ENCODE measurements at regions not wholly inside any gene's neighbourhood (a gene's known extent, or its start where the extent isn't known, plus 50 kb on each side); places are given as distances from the start of the nearest gene placed in this dataset.

DNA sequence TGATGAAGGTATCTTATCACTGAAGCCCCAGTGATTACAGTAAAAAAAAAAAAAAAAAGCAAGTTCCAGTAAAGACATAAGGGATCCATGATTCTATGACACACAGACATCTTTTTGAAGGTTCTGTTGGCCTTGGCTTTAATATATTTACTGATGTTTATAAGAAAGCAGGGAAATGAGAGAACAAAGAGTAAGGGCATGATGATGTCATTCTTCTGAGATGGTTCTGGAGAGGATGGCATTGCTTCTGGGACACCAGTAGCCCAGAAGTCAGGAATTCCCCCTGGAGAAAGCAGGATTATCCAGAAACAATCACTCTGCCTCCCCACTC is 233.6 kb downstream of the FAM76B start:
- H3K23ac ChIP-seq (ENCODE audit: low read depth, low read length), result no peak overlapping the region; the same call in 1 of the 2 replicates
- ATAC-seq (ENCODE audit: low read depth), result no peak
- no peak overlapping the region for H3K14ac ChIP-seq (replicated peaks; ENCODE audit: low read depth, low read length)
- no peaks in the 10 kb centered on the region for H3K36me3 ChIP-seq (ENCODE audit: control insufficient read depth, insufficient read depth, low read length)
- peaks cover 5% of the 10 kb centered on the region for H3K4me1 ChIP-seq (ENCODE audit: control insufficient read depth, insufficient read depth, low read length)
- dilution Hi-C loops (cut with HindIII; ENCODE audit: low sequenced_read_pairs, unreplicated experiment) (no loop called here), in situ Hi-C loops (cut with MboI; ENCODE audit: low sequenced_read_pairs) (no loop called here), intact Hi-C loops (cut with micrococcal nuclease) (loop anchor here (5.0 kb wide), 1 partner anchor 136 kb away; no protein-coding TSS in a partner anchor)
- H3K9ac ChIP-seq (ENCODE audit: low read depth, low read length), result no peak overlapping the region
- peak overlapping the region; percentile 51; the same call in 1 of the 2 replicates for H3K18ac ChIP-seq (ENCODE audit: low read depth, low read length)
- no peak overlapping the region for H3K56ac ChIP-seq (ENCODE audit: extremely low read depth, insufficient read depth, low read length)
- H2AK5ac ChIP-seq (ENCODE audit: low read depth, low read length), result no peak overlapping the region
- CTCF ChIA-PET, result interaction anchor here (0.6 to 0.7 kb wide), 3 partner anchors 18 to 395 kb away, joined by 3 read pairs; no protein-coding TSS in a partner anchor
- H3K4ac ChIP-seq (ENCODE audit: low read depth, low read length), result no peak overlapping the region
- H3K27me3 ChIP-seq (ENCODE audit: control insufficient read depth, insufficient read depth, low read length), result no peaks in the 10 kb centered on the region; the same call in 1 of the 2 replicates
- H3K4me2 ChIP-seq (ENCODE audit: low read depth, low read length), result no peak overlapping the region
- no peak overlapping the region for H2BK120ac ChIP-seq (ENCODE audit: low read depth, low read length)
- H2BK20ac ChIP-seq (ENCODE audit: low read depth, low read length), result no peak overlapping the region
- no peak overlapping the region for H3K4me3 ChIP-seq (ENCODE audit: insufficient read depth, low read depth, low read length)
- no peak overlapping the region for H4K5ac ChIP-seq (ENCODE audit: low read depth, low read length)
- no peak for TF ChIP-seq FOS (IDR thresholded peaks at IDR 0.05; ENCODE audit: low read depth, low read length)
- no peak for TF ChIP-seq NFE2L2 (IDR thresholded peaks at IDR 0.05; ENCODE audit: low read depth, low read length)
- TF ChIP-seq POLR2A (IDR thresholded peaks at IDR 0.05; ENCODE audit: low read depth, low read length), result no peak
- TF ChIP-seq RAD21 (IDR thresholded peaks at IDR 0.05; ENCODE audit: low read length), result no peak
- no peak for TF ChIP-seq RCOR1 (IDR thresholded peaks at IDR 0.05; ENCODE audit: insufficient replicate concordance, low read length)
- no peak for TF ChIP-seq MXI1 (IDR thresholded peaks at IDR 0.05; ENCODE audit: borderline replicate concordance, low read depth, low read length)
- no peak for TF ChIP-seq BHLHE40 (IDR thresholded peaks at IDR 0.05; ENCODE audit: low read depth, low read length)
- TF ChIP-seq, protein P1, sequence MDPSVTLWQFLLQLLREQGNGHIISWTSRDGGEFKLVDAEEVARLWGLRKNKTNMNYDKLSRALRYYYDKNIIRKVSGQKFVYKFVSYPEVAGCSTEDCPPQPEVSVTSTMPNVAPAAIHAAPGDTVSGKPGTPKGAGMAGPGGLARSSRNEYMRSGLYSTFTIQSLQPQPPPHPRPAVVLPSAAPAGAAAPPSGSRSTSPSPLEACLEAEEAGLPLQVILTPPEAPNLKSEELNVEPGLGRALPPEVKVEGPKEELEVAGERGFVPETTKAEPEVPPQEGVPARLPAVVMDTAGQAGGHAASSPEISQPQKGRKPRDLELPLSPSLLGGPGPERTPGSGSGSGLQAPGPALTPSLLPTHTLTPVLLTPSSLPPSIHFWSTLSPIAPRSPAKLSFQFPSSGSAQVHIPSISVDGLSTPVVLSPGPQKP (IDR thresholded peaks at IDR 0.05; ENCODE audit: borderline replicate concordance, low read depth, low read length), result no peak
- TF ChIP-seq CHD1 (IDR thresholded peaks at IDR 0.05; ENCODE audit: low read depth, low read length), result no peak
- TF ChIP-seq, protein P2, sequence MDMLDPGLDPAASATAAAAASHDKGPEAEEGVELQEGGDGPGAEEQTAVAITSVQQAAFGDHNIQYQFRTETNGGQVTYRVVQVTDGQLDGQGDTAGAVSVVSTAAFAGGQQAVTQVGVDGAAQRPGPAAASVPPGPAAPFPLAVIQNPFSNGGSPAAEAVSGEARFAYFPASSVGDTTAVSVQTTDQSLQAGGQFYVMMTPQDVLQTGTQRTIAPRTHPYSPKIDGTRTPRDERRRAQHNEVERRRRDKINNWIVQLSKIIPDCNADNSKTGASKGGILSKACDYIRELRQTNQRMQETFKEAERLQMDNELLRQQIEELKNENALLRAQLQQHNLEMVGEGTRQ (IDR thresholded peaks at IDR 0.05; ENCODE audit: low read depth, low read length), result no peak
- TF ChIP-seq MAZ (IDR thresholded peaks at IDR 0.05; ENCODE audit: borderline replicate concordance, low read depth, low read length), result no peak
- TF ChIP-seq CEBPB (IDR thresholded peaks at IDR 0.05; ENCODE audit: low read depth, low read length), result no peak
- TF ChIP-seq RFX5 (IDR thresholded peaks at IDR 0.05; ENCODE audit: low read depth, low read length), result no peak
- no peak overlapping the region for H2BK5ac ChIP-seq (ENCODE audit: low read depth, low read length, poor library complexity, severe bottlenecking)
- BruUV-seq (replicated peaks), result no TSS peak
- no peak overlapping the region for H2AK9ac ChIP-seq (replicated peaks; ENCODE audit: low read depth, low read length, poor library complexity)
- POLR2A ChIA-PET (ENCODE audit: unreplicated experiment), result no interaction called here
- no peak for DNase-seq
- no peak overlapping the region for H3K27ac ChIP-seq (ENCODE audit: insufficient read depth, low read length)
- H4K20me1 ChIP-seq (ENCODE audit: insufficient read depth, low read length), result no peaks in the 10 kb centered on the region
- H2AFZ ChIP-seq (replicated peaks; ENCODE audit: low read length, poor library complexity), result no peak overlapping the region
- no peaks in the 10 kb centered on the region for H3K9me1 ChIP-seq (ENCODE audit: insufficient read depth, low read length)
- H3K79me1 ChIP-seq (ENCODE audit: low read depth in 1 of 2, low read length in 2 of 2), result no peaks in the 10 kb centered on the region
- H2BK15ac ChIP-seq (ENCODE audit: low read depth, low read length), result no peak overlapping the region
- no peaks in the 10 kb centered on the region for H3K9me3 ChIP-seq (ENCODE audit: control insufficient read depth, insufficient read depth, low read length)
- H4K91ac ChIP-seq (ENCODE audit: insufficient read depth, low read depth, low read length), result no peak overlapping the region
- peak overlapping the region in 1 of 2 experiments; percentile 5; a peak in 1 of 4 replicates for H4K8ac ChIP-seq (ENCODE audit: low read depth in 2 of 2, low read length in 2 of 2)

All from IMR-90 (cell line).